ENCODE measurements at regions not wholly inside any gene's neighbourhood (a gene's known extent, or its start where the extent isn't known, plus 50 kb on each side); places are given as distances from the start of the nearest gene placed in this dataset.

DNA sequence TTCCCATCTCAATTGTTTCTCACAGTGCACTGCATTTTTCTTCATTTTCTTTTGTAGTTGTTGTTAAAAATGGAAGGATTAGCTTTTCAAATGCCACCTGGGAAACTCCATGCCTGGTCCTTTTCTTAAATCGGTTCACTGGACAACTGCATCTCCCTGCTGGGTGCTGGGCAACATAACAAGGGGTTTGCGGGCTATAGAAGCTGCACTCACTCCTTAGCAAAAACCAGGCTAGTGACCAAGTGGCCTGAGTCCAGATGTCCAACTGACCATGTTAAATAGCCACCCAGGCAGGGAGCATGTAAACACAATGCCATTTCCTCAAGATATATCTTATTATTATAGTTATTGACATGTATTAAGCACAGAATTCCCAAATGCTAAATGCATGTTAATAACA is 264.9 kb downstream of the ICOS start:
- Histone ChIP-seq H3K4me1 (ENCODE audit: control insufficient read depth in 2 of 2, insufficient read depth in 2 of 2, low read length in 2 of 2) (no peaks in the 10 kb centered on the region), H3K27me3 (replicated peaks in 1 of 4; ENCODE audit: control extremely low read depth in 1 of 4, control insufficient read depth in 3 of 4, insufficient read depth in 4 of 4, low read length in 3 of 4) (no peaks in the 10 kb centered on the region), H3K9me3 (ENCODE audit: control extremely low read depth in 1 of 3, control insufficient read depth in 2 of 3, insufficient read depth in 1 of 3, low read length in 2 of 3) (no peaks in the 10 kb centered on the region), H3K4me3 (ENCODE audit: control extremely low read depth in 1 of 5, extremely low read depth in 1 of 5, insufficient read depth in 1 of 5, low read depth in 2 of 5, low read length in 4 of 5) (no peak overlapping the region), H3K79me2 (ENCODE audit: control insufficient read depth, insufficient read depth, low read length) (no peaks in the 10 kb centered on the region), H3K9ac (ENCODE audit: low read length) (no peak overlapping the region), H4K20me1 (ENCODE audit: control insufficient read depth, insufficient read depth, low read length, poor library complexity, severe bottlenecking) (no peaks in the 10 kb centered on the region), H3K36me3 (replicated peaks in 1 of 2; ENCODE audit: control extremely low read depth in 1 of 2, control insufficient read depth in 1 of 2, extremely low read depth in 1 of 2, insufficient read depth in 2 of 2, low read length in 1 of 2) (no peaks in the 10 kb centered on the region), H3K4me2 (replicated peaks; ENCODE audit: low read depth, low read length, poor library complexity, severe bottlenecking) (no peak overlapping the region), H2AFZ (ENCODE audit: insufficient read depth, low read depth, low read length, poor library complexity, severe bottlenecking) (no peak overlapping the region), H3K27ac (ENCODE audit: low read length in 2 of 2) (no peak overlapping the region)
- DNase-seq (no peak), ATAC-seq (ENCODE audit: low read depth) (no peak)
- POLR2A ChIA-PET, result no interaction called here
- no peak overlapping the region for H3K4me3 Mint-ChIP-seq
- no peak overlapping the region for H3K27ac Mint-ChIP-seq
- CTCF ChIA-PET, result no interaction called here
- peaks cover 2% of the 10 kb centered on the region for H3K27me3 Mint-ChIP-seq
- intact Hi-C loops (cut with micrococcal nuclease), result no loop called here
- no peaks in the 10 kb centered on the region for H3K4me1 Mint-ChIP-seq
- WGBS (ENCODE audit: insufficient coverage), result 92% methylated on average over 2 of the region's 2 CpGs
- TF ChIP-seq, protein P1, sequence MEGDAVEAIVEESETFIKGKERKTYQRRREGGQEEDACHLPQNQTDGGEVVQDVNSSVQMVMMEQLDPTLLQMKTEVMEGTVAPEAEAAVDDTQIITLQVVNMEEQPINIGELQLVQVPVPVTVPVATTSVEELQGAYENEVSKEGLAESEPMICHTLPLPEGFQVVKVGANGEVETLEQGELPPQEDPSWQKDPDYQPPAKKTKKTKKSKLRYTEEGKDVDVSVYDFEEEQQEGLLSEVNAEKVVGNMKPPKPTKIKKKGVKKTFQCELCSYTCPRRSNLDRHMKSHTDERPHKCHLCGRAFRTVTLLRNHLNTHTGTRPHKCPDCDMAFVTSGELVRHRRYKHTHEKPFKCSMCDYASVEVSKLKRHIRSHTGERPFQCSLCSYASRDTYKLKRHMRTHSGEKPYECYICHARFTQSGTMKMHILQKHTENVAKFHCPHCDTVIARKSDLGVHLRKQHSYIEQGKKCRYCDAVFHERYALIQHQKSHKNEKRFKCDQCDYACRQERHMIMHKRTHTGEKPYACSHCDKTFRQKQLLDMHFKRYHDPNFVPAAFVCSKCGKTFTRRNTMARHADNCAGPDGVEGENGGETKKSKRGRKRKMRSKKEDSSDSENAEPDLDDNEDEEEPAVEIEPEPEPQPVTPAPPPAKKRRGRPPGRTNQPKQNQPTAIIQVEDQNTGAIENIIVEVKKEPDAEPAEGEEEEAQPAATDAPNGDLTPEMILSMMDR (IDR thresholded peaks at IDR 0.05), result no peak
- no peak for TF ChIP-seq EZH2 (IDR thresholded peaks at IDR 0.05; ENCODE audit: borderline replicate concordance, insufficient read depth, low read depth, low read length, poor library complexity, severe bottlenecking)
- no peaks in the 10 kb centered on the region for H3K9me3 Mint-ChIP-seq (ENCODE audit: insufficient read depth)

- ChIA-PET POLR2A (no interaction called here), CTCF (no interaction called here)
- intact Hi-C loops (cut with micrococcal nuclease), result no loop called here
- Histone ChIP-seq H2AFZ (ENCODE audit: insufficient read depth, low read depth, low read length, poor library complexity, severe bottlenecking) (no peak overlapping the region), H3K36me3 (replicated peaks in 1 of 2; ENCODE audit: control extremely low read depth in 1 of 2, control insufficient read depth in 1 of 2, extremely low read depth in 1 of 2, insufficient read depth in 2 of 2, low read length in 1 of 2) (no peaks in the 10 kb centered on the region), H3K4me3 (ENCODE audit: control extremely low read depth in 1 of 5, extremely low read depth in 1 of 5, insufficient read depth in 1 of 5, low read depth in 2 of 5, low read length in 4 of 5) (no peak overlapping the region), H3K9ac (ENCODE audit: low read length) (no peak overlapping the region), H3K4me1 (ENCODE audit: control insufficient read depth in 2 of 2, insufficient read depth in 2 of 2, low read length in 2 of 2) (no peaks in the 10 kb centered on the region), H3K27me3 (replicated peaks in 1 of 4; ENCODE audit: control extremely low read depth in 1 of 4, control insufficient read depth in 3 of 4, insufficient read depth in 4 of 4, low read length in 3 of 4) (no peaks in the 10 kb centered on the region), H3K27ac (ENCODE audit: low read length in 2 of 2) (no peak overlapping the region), H3K79me2 (ENCODE audit: control insufficient read depth, insufficient read depth, low read length) (no peaks in the 10 kb centered on the region), H4K20me1 (ENCODE audit: control insufficient read depth, insufficient read depth, low read length, poor library complexity, severe bottlenecking) (no peaks in the 10 kb centered on the region), H3K4me2 (replicated peaks; ENCODE audit: low read depth, low read length, poor library complexity, severe bottlenecking) (no peak overlapping the region), H3K9me3 (ENCODE audit: control extremely low read depth in 1 of 3, control insufficient read depth in 2 of 3, insufficient read depth in 1 of 3, low read length in 2 of 3) (no peaks in the 10 kb centered on the region)
- WGBS (ENCODE audit: insufficient coverage), result 83% methylated on average over 1 of the region's 1 CpG
- Mint-ChIP-seq H3K27me3 (peaks cover 5% of the 10 kb centered on the region), H3K27ac (no peak overlapping the region), H3K9me3 (ENCODE audit: insufficient read depth) (no peaks in the 10 kb centered on the region), H3K4me1 (no peaks in the 10 kb centered on the region), H3K4me3 (no peak overlapping the region)
- no peak for TF ChIP-seq EZH2 (IDR thresholded peaks at IDR 0.05; ENCODE audit: borderline replicate concordance, insufficient read depth, low read depth, low read length, poor library complexity, severe bottlenecking)
- TF ChIP-seq, protein P1 (IDR thresholded peaks at IDR 0.05), result no peak
- ATAC-seq (ENCODE audit: low read depth) (no peak), DNase-seq (no peak)
These were observed 265.7 kb downstream of the ICOS start for GRCh38 chr2:204202253-204202652.
